Esophagus muscularis mucosa (tissue), 4 donors: ENCODE measurements at regions not wholly inside any gene's neighbourhood (a gene's known extent, or its start where the extent isn't known, plus 50 kb on each side); places are given as distances from the start of the nearest gene placed in this dataset.

ENCODE experiments used
- EP300 ChIP-seq: sonication (generic); formaldehyde crosslinking; IDR thresholded peaks from one replicate; pipeline ENCODE4 v1.6.1; 2017; ENCODE audit warnings: antibody characterized with exemption
- POLR2AphosphoS5 ChIP-seq, 2 donors: sonication (generic); formaldehyde crosslinking; IDR thresholded peaks; one replicate each; pipeline ENCODE4 v1.6.1; 2017; ENCODE audit warnings: antibody characterized with exemption in 2 of 2
- TF ChIP-seq, protein P1 (sequence below), 3 experiments: fragments of 200-600 bp in 2 of 3; fragments of 450-650 bp in 1 of 3; sonication (generic) in 2 of 3; IDR thresholded peaks; one replicate each; pipeline ENCODE4 v1.5.1; 2017 to 2019; ENCODE audit warnings: antibody characterized with exemption in 3 of 3, mild to moderate bottlenecking in 2 of 3, moderate library complexity in 1 of 3

DNA sequence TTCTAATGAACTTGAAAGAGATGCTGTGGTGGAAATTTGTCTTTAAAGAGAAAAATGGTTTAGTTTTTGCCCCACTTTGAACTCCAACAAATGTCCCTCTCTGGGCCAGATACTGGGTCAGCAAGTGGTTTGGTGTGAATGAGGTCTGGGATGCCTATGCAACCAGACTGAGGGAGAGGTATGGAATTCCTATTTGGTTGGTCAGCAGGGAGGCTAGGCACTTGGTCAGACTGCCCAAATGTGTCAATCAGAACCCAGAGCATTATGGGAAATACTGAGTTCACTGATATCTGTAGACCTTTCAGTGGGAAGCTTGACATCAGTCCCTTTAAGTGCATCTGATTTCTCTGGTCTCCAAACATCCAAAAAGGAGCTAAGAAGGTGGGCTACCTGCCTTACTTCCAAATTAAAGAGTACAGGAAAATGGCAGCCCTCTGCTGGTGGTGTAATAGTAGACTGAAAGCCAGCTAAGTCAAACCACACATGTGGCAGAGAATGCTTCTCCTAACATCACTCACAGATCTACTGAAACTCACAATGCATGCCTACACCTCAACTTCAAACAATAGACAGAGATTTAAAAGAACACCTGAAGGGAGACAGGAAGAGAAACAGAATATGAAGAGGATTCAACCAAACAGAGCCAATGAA lies 510.1 kb downstream of the PLA2G4A start:
- TF ChIP-seq, protein P1, sequence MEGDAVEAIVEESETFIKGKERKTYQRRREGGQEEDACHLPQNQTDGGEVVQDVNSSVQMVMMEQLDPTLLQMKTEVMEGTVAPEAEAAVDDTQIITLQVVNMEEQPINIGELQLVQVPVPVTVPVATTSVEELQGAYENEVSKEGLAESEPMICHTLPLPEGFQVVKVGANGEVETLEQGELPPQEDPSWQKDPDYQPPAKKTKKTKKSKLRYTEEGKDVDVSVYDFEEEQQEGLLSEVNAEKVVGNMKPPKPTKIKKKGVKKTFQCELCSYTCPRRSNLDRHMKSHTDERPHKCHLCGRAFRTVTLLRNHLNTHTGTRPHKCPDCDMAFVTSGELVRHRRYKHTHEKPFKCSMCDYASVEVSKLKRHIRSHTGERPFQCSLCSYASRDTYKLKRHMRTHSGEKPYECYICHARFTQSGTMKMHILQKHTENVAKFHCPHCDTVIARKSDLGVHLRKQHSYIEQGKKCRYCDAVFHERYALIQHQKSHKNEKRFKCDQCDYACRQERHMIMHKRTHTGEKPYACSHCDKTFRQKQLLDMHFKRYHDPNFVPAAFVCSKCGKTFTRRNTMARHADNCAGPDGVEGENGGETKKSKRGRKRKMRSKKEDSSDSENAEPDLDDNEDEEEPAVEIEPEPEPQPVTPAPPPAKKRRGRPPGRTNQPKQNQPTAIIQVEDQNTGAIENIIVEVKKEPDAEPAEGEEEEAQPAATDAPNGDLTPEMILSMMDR (IDR thresholded peaks at IDR 0.05), result no peak
- TF ChIP-seq POLR2AphosphoS5 (IDR thresholded peaks at IDR 0.05) (no peak), EP300 (no peak)
